Testis (tissue), 2 donors: ENCODE measurements at regions not wholly inside any gene's neighbourhood (a gene's known extent, or its start where the extent isn't known, plus 50 kb on each side); places are given as distances from the start of the nearest gene placed in this dataset.

ENCODE experiments used
- POLR2A ChIP-seq: fragments of 450-650 bp; IDR thresholded peaks from one replicate; pipeline ENCODE4 v1.6.1; 2017; ENCODE audit warnings: antibody characterized with exemption, mild to moderate bottlenecking, moderate library complexity
- TF ChIP-seq, protein P1 (sequence below), 3 experiments: fragments of 450-650 bp in 2 of 3; fragments of 200-600 bp in 1 of 3; sonication (generic) in 1 of 3; IDR thresholded peaks; one replicate each; pipeline ENCODE4 v1.5.1; 2016 to 2019; ENCODE audit warnings: antibody characterized with exemption in 3 of 3, mild to moderate bottlenecking in 2 of 3, moderate library complexity in 1 of 3

DNA sequence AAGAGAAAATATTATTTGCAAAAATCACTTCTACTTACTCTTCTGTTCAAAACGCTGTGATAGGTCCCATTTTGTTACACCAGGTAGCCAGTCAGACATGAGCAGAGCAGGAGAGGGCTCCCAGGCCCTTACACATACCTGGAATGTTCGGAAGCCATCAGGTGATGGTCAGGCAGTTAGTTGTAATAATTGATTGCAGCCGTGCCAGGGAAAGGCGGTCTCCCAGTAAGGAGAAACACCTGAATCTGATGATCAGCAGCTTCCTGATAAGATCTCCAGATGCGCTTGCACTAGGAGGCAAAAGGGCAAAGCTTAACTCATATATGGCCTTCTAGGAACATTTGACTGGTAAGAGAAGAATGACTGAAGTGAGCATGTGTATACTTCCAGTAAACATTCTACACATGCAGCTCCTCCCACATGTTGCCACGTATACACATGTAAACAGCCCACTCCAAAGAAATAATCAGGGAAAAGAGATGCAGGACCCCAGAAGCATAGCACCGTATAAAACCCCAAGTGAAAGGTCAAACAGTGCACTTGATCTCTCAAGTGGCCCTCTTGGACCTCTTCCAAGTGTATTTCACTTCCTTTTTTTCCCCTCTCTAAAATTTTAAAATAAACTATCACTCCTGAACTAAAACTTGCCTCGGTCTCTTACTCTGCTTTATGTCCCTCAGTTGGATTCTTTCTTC, 1338.0 kb downstream of the FSTL5 start:
- TF ChIP-seq, protein P1, sequence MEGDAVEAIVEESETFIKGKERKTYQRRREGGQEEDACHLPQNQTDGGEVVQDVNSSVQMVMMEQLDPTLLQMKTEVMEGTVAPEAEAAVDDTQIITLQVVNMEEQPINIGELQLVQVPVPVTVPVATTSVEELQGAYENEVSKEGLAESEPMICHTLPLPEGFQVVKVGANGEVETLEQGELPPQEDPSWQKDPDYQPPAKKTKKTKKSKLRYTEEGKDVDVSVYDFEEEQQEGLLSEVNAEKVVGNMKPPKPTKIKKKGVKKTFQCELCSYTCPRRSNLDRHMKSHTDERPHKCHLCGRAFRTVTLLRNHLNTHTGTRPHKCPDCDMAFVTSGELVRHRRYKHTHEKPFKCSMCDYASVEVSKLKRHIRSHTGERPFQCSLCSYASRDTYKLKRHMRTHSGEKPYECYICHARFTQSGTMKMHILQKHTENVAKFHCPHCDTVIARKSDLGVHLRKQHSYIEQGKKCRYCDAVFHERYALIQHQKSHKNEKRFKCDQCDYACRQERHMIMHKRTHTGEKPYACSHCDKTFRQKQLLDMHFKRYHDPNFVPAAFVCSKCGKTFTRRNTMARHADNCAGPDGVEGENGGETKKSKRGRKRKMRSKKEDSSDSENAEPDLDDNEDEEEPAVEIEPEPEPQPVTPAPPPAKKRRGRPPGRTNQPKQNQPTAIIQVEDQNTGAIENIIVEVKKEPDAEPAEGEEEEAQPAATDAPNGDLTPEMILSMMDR (IDR thresholded peaks at IDR 0.05) = no peak
- TF ChIP-seq POLR2A = no peak
